HepG2 (cell line): ENCODE measurements at regions not wholly inside any gene's neighbourhood (a gene's known extent, or its start where the extent isn't known, plus 50 kb on each side); places are given as distances from the start of the nearest gene placed in this dataset.
A peak's percentile ranks its signal among the peaks of the same experiment; 100 is the strongest.
"Not testable (repeated sequence)": the region's sequence is repeated elsewhere in the genome, so short reads cannot be mapped to it uniquely, and the experiment has no call there.

Source experiments
- ATAC-seq: fragments of 200-7000 bp; cut with Tn5 transposase; 3 replicates; pipeline ENCODE4 v1.9.1; 2020; ENCODE audit warnings: mild to moderate bottlenecking, moderate library complexity
- BruUV-seq: library from RNA; stranded (reverse); fragments of 400-500 nt; replicated peaks from 2 replicates; lab custom pipeline; 2021; lab: Mats Ljungman, UMichigan
- CTCF ChIA-PET: fragments of 300-600 bp; formaldehyde crosslinking; extraction: SDS; loops from one replicate; lab custom pipeline; 2021; ENCODE audit warnings: low total read pairs, inconsistent platforms, low intra/inter-chr PET ratio; lab: Yijun Ruan, JAX
- POLR2A ChIA-PET: fragments of 350-600 bp; sonication (Branson Sonifier 250); formaldehyde crosslinking; loops from one replicate; lab custom pipeline; 2020; ENCODE audit warnings: antibody characterized with exemption, inconsistent platforms; lab: Yijun Ruan, JAX
- DNase-seq: peaks from one replicate; pipeline ENCODE4 v3.0.0-alpha.2; 2015; ENCODE audit warnings: low spot score
- FAIRE-seq: peaks from 3 replicates; lab custom pipeline; 2011; peaks lifted over from hg19 to GRCh38; lab: Jason Lieb, UNC
- H2AFZ ChIP-seq: one replicate; pipeline ENCODE4 v1.6.1; 2011; ENCODE audit warnings: low read length, inconsistent platforms
- H3K27ac ChIP-seq: fragments of 300-600 bp; 3 replicates; pipeline ENCODE4 v1.8.0; 2011; ENCODE audit warnings: mixed run types, mild to moderate bottlenecking, mixed read lengths, low read length, inconsistent platforms; ENCODE audit not compliant: insufficient read depth; ENCODE audit errors: extremely low read length
- H3K27me3 ChIP-seq, 2 experiments: fragments of 200-600 bp in 1 of 2; 2 replicates in 1 of 2; 3 replicates in 1 of 2; pipeline versions ENCODE4 v1.6.0 to v1.8.0; 2011; ENCODE audit warnings: low read length in 2 of 2, mild to moderate bottlenecking in 2 of 2, moderate library complexity in 2 of 2, inconsistent platforms in 1 of 2; ENCODE audit not compliant: insufficient read depth in 2 of 2, control insufficient read depth in 1 of 2
- H3K36me3 ChIP-seq, 2 experiments: fragments of 200-600 bp in 1 of 2; replicated peaks in 1 of 2; 2 replicates in 1 of 2; 3 replicates in 1 of 2; pipeline versions ENCODE4 v1.5.1 to v1.8.0; 2011; ENCODE audit warnings: low read length in 2 of 2, inconsistent platforms in 1 of 2; ENCODE audit not compliant: insufficient read depth in 2 of 2, control insufficient read depth in 1 of 2
- H3K4me1 ChIP-seq: 2 replicates; pipeline ENCODE4 v1.5.1; 2012; ENCODE audit warnings: low read length, inconsistent platforms; ENCODE audit not compliant: insufficient read depth
- H3K4me2 ChIP-seq: 2 replicates; pipeline ENCODE4 v1.6.0; 2011; ENCODE audit warnings: low read depth, low read length, inconsistent platforms
- H3K4me3 ChIP-seq, 3 experiments: fragments of 200-600 bp in 1 of 3; sonication (generic), shearing (Covaris generic) in 1 of 3; replicated peaks in 1 of 3; 2 replicates each; pipeline ENCODE4 v1.5.1; 2011 to 2016; ENCODE audit warnings: low read length in 3 of 3, inconsistent platforms in 2 of 3, low read depth in 2 of 3, mild to moderate bottlenecking in 2 of 3, control low read depth in 1 of 3, mixed read lengths in 1 of 3; ENCODE audit not compliant: insufficient read depth in 1 of 3
- H3K79me2 ChIP-seq: one replicate; pipeline ENCODE4 v1.6.1; 2011; ENCODE audit warnings: low read length, inconsistent platforms; ENCODE audit not compliant: insufficient read depth
- H3K9ac ChIP-seq: 2 replicates; pipeline ENCODE4 v1.6.0; 2011; ENCODE audit warnings: mild to moderate bottlenecking, low read depth, low read length, inconsistent platforms; ENCODE audit not compliant: insufficient read depth
- H3K9me3 ChIP-seq: 2 replicates; pipeline ENCODE4 v1.5.1; 2012; ENCODE audit warnings: mild to moderate bottlenecking, low read length
- H4K20me1 ChIP-seq: 2 replicates; pipeline ENCODE4 v1.6.0; 2011; ENCODE audit warnings: inconsistent platforms, mild to moderate bottlenecking, low read length, moderate library complexity; ENCODE audit not compliant: insufficient read depth
- STAG1 ChIP-seq: sonication (generic); formaldehyde crosslinking; IDR thresholded peaks from 2 replicates; pipeline ENCODE4 v1.4.0; 2020; ENCODE audit warnings: missing genetic modification reagents
- WGBS: methylation state at CpG from one replicate; pipeline ENCODE4 v1.1.6; 2017; ENCODE audit warnings: low lambda C conversion rate; 5-methylcytosine and 5-hydroxymethylcytosine counted together
- in situ Hi-C: cut with HindIII; loops from 2 replicates; pipeline ENCODE4 v1.10.0; 2017; ENCODE audit warnings: low pct_unique_long_range_greater_than_20kb; ENCODE audit not compliant: extremely low pct_ligation_motif_present
- intact Hi-C: fragments of 100-400 bp; cut with micrococcal nuclease; formaldehyde crosslinking; loops from one replicate; pipeline ENCODE4 v1.10.0; 2022; ENCODE audit not compliant: unreplicated experiment

DNA sequence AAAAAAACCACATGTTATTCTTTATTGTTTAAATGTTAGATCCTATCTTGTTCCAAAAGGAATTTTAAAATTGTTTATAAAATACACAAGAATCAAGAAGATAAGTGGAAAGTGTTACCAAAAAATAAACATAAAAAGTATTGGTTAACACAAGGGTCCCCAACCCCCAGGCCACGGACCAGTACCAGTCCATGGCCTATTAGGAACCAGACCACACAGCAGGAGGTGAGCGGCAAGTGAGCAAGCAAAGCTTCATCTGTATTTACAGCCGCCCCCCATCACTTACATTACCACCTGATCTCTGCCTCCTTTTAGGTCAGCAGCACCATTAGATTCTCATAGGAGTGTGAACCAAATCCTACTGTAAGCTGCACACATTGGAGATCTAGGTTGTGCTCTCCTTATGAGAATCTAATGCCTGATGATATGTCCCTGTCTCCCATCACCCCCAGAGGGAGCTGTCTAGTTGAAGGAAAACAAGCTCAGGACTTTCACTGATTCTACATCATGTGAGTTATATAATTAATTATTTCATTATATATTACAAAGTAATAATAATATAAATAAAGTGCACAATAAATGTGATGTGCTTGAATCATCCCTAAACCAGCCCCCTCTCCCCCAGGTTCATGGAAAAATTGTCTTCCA, 86.3 kb upstream of the CDK13 start:
- DNase-seq: peak; percentile 20
- WGBS: 57% methylated on average over 3 of the region's 3 CpGs
- FAIRE-seq: not testable (repeated sequence)

DNA sequence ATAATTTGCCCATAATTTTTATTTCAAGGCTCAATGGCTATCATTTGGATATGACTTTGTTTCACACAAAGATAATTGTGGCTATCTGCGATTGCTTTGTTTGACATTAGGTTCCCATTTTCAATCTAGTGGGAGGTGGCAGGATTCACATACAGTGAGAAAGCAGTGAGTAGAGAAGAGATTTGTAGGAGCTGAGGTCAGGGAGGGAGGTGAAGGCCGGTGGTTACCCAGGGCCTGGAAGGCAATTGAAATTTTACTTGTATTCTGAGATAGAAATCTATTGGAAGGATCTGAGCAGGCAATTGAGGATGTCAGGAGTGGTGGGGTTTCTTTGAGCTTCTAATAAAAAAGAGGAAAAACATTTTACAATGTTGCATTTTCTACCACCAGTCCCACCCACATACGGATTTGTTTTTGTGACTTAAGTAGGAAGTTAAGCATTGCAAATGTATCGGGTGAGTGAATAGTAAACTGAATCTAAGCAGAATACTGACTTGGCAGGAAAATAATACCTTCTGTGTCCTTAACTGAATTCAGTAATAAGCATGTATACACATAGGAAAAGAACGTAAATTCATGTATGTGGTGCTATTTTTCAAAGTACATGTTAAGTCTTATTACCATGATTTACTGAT, 80.1 kb upstream of the CDK13 start:
- 8% methylated on average over 5 of the region's 5 CpGs for WGBS
- intact Hi-C loops, H3K36me3 ChIP-seq, ATAC-seq, BruUV-seq, H3K9me3 ChIP-seq, H2AFZ ChIP-seq, H3K79me2 ChIP-seq, DNase-seq, H3K9ac ChIP-seq, FAIRE-seq, H3K27me3 ChIP-seq, H3K27ac ChIP-seq, H3K4me2 ChIP-seq, in situ Hi-C loops, CTCF ChIA-PET, H3K4me1 ChIP-seq, H4K20me1 ChIP-seq, H3K4me3 ChIP-seq, POLR2A ChIA-PET: not testable (repeated sequence)

More for the DNA sequence above, 86.3 kb upstream of the CDK13 start:
- H3K36me3 ChIP-seq, H3K9ac ChIP-seq, H2AFZ ChIP-seq, H3K27me3 ChIP-seq, BruUV-seq, H3K4me3 ChIP-seq, POLR2A ChIA-PET, H3K4me2 ChIP-seq, H3K4me1 ChIP-seq, H3K79me2 ChIP-seq, H3K27ac ChIP-seq, CTCF ChIA-PET, H3K9me3 ChIP-seq, in situ Hi-C loops, H4K20me1 ChIP-seq, intact Hi-C loops: not testable (repeated sequence)
- TF ChIP-seq STAG1 (CRISPR knock-in tag): peak; percentile 29
- ATAC-seq: peak; percentile 47; the same call in 2 of the 3 replicates

DNA sequence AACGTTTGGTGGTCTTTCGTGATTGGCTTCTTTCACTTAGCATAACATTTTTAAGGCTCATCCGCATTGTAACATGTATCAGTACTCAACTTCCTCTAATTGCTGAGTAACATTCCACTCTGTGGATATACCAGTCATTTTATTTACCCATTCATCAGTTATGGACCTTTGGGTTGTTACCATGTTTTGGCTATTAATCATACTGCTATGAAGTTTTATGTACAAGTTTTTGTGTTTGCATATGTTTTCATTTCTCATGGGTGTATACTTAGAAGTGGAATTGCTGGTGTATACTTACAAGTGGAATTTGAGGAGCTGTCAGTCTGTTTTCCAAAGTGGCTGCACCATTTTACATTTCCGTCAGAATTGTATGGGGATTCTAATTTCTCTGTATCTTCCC, 78.4 kb upstream of the CDK13 start:
- DNase-seq, H3K4me1 ChIP-seq, ATAC-seq, CTCF ChIA-PET, FAIRE-seq, in situ Hi-C loops, H3K27me3 ChIP-seq, H3K27ac ChIP-seq, H2AFZ ChIP-seq, H3K36me3 ChIP-seq, H4K20me1 ChIP-seq, H3K9me3 ChIP-seq, BruUV-seq, POLR2A ChIA-PET, H3K79me2 ChIP-seq, H3K9ac ChIP-seq, H3K4me3 ChIP-seq, H3K4me2 ChIP-seq, intact Hi-C loops: not testable (repeated sequence)
- 47% methylated on average over 4 of the region's 4 CpGs for WGBS
